ENCODE measurements at regions not wholly inside any gene's neighbourhood (a gene's known extent, or its start where the extent isn't known, plus 50 kb on each side); places are given as distances from the start of the nearest gene placed in this dataset.

GRCh38 chr12:127240249-127240929 is 1026.6 kb upstream of the TMEM132C start:
- in situ Hi-C loops (cut with HindIII; ENCODE audit: low sequenced_read_pairs), result no loop called here
- no peak for DNase-seq (ENCODE audit: low spot score)

- DNase-seq (ENCODE audit: low spot score), result no peak
Measured at GRCh38 chr12:127241072-127241817, 1025.7 kb upstream of the TMEM132C start.

GRCh38 chr12:127245009-127245408 is 1022.0 kb upstream of the TMEM132C start:
- DNase-seq (ENCODE audit: low spot score), result no peak
- in situ Hi-C loops (cut with HindIII; ENCODE audit: low sequenced_read_pairs), result no loop called here

More at GRCh38 chr12:127241072-127241817, 1025.7 kb upstream of the TMEM132C start:
- in situ Hi-C loops (cut with HindIII; ENCODE audit: low sequenced_read_pairs), result no loop called here

GRCh38 chr12:127245437-127245836 is 1021.5 kb upstream of the TMEM132C start:
- in situ Hi-C loops (cut with HindIII; ENCODE audit: low sequenced_read_pairs), result no loop called here
- no peak for DNase-seq (ENCODE audit: low spot score)

- DNase-seq (ENCODE audit: low spot score), result no peak
- in situ Hi-C loops (cut with HindIII; ENCODE audit: low sequenced_read_pairs), result no loop called here
Measured at GRCh38 chr12:127247937-127248336, 1019.0 kb upstream of the TMEM132C start.

- in situ Hi-C loops (cut with HindIII; ENCODE audit: low sequenced_read_pairs), result no loop called here
- DNase-seq (ENCODE audit: low spot score), result no peak
Measured at GRCh38 chr12:127249428-127249827, 1017.5 kb upstream of the TMEM132C start.

- DNase-seq (ENCODE audit: low spot score), result no peak
- in situ Hi-C loops (cut with HindIII; ENCODE audit: low sequenced_read_pairs), result no loop called here
Measured at GRCh38 chr12:127253797-127254327, 1013.1 kb upstream of the TMEM132C start.

GRCh38 chr12:127254420-127254955 is 1012.5 kb upstream of the TMEM132C start:
- DNase-seq (ENCODE audit: low spot score), result no peak
- in situ Hi-C loops (cut with HindIII; ENCODE audit: low sequenced_read_pairs), result no loop called here

GRCh38 chr12:127257366-127257935 is 1009.5 kb upstream of the TMEM132C start:
- in situ Hi-C loops (cut with HindIII; ENCODE audit: low sequenced_read_pairs), result no loop called here

GRCh38 chr12:127260531-127260930 is 1006.4 kb upstream of the TMEM132C start:
- in situ Hi-C loops (cut with HindIII; ENCODE audit: low sequenced_read_pairs), result no loop called here
- no peak for DNase-seq (ENCODE audit: low spot score)

More at GRCh38 chr12:127257366-127257935, 1009.5 kb upstream of the TMEM132C start:
- no peak for DNase-seq (ENCODE audit: low spot score)

- in situ Hi-C loops (cut with HindIII; ENCODE audit: low sequenced_read_pairs), result no loop called here
- DNase-seq (ENCODE audit: low spot score), result no peak
Measured at GRCh38 chr12:127260999-127261398, 1006.0 kb upstream of the TMEM132C start.

- in situ Hi-C loops (cut with HindIII; ENCODE audit: low sequenced_read_pairs), result no loop called here
- no peak for DNase-seq (ENCODE audit: low spot score)
Measured at GRCh38 chr12:127262615-127263014, 1004.4 kb upstream of the TMEM132C start.

GRCh38 chr12:127263621-127264020 is 1003.3 kb upstream of the TMEM132C start:
- in situ Hi-C loops (cut with HindIII; ENCODE audit: low sequenced_read_pairs), result no loop called here
- no peak for DNase-seq (ENCODE audit: low spot score)

GRCh38 chr12:127267128-127267527 is 999.8 kb upstream of the TMEM132C start:
- no peak for DNase-seq (ENCODE audit: low spot score)
- in situ Hi-C loops (cut with HindIII; ENCODE audit: low sequenced_read_pairs), result no loop called here

GRCh38 chr12:127268213-127268612 is 998.8 kb upstream of the TMEM132C start:
- in situ Hi-C loops (cut with HindIII; ENCODE audit: low sequenced_read_pairs), result no loop called here
- no peak for DNase-seq (ENCODE audit: low spot score)

GRCh38 chr12:127268706-127269425 is 998.1 kb upstream of the TMEM132C start:
- in situ Hi-C loops (cut with HindIII; ENCODE audit: low sequenced_read_pairs), result no loop called here
- no peak for DNase-seq (ENCODE audit: low spot score)

- no peak for DNase-seq (ENCODE audit: low spot score)
- in situ Hi-C loops (cut with HindIII; ENCODE audit: low sequenced_read_pairs), result no loop called here
Measured at GRCh38 chr12:127270193-127270592, 996.8 kb upstream of the TMEM132C start.

- DNase-seq (ENCODE audit: low spot score), result no peak
- in situ Hi-C loops (cut with HindIII; ENCODE audit: low sequenced_read_pairs), result no loop called here
Measured at GRCh38 chr12:127271776-127272175, 995.2 kb upstream of the TMEM132C start.

GRCh38 chr12:127272864-127273263 is 994.1 kb upstream of the TMEM132C start:
- in situ Hi-C loops (cut with HindIII; ENCODE audit: low sequenced_read_pairs), result no loop called here

More at GRCh38 chr12:127272864-127273263, 994.1 kb upstream of the TMEM132C start:
- no peak for DNase-seq (ENCODE audit: low spot score)

Data from G401 (cell line).